GM21723 (cell line): ENCODE measurements at regions not wholly inside any gene's neighbourhood (a gene's known extent, or its start where the extent isn't known, plus 50 kb on each side); places are given as distances from the start of the nearest gene placed in this dataset.
"Not testable (repeated sequence)": the region's sequence is repeated elsewhere in the genome, so short reads cannot be mapped to it uniquely, and the experiment has no call there.

Source experiments
- ATAC-seq: cut with Tn5 transposase; IDR thresholded peaks from one replicate; pipeline ENCODE4 v1.9.1; 2021; ENCODE audit warnings: mild to moderate bottlenecking, moderate library complexity; ENCODE audit not compliant: unreplicated experiment

DNA sequence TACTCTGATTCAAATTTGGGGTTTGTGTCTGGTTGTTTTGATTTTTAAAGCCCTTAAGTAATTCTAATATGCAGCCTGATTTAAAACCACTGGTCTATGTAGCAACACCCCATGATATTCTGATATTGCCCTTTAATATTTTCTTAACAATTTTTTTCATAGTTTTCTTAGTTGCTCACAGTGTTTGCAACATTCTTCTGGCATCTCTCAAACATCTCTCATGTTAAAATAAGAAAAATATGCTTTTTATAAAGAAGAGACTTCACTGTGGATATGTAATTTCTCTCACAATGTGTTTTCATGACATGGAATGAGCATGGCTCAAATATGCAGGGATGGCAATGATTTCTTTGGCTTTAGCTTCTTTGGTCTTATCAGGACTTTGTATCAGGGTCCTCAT is 183.7 kb downstream of the TAF11L14 start:
- no peak for ATAC-seq

DNA sequence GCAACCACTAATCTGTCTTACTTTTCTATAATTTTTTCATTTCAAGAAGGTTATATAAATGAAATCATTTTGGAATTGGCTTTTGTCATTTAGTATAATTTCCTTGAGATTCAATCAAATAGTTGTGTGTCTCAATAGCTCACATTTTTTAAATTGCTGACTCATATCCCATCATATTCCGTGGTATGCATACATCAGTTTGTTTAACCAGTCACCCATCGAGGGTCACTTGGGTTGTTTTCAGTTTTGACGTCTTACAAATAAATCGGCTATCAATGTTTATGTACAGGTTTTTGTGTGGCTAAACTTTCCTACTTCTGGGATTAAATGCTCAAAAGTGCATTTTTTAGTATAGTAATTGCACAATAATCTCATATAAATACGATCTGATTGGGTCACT is 185.5 kb downstream of the TAF11L14 start:
- ATAC-seq: no peak

DNA sequence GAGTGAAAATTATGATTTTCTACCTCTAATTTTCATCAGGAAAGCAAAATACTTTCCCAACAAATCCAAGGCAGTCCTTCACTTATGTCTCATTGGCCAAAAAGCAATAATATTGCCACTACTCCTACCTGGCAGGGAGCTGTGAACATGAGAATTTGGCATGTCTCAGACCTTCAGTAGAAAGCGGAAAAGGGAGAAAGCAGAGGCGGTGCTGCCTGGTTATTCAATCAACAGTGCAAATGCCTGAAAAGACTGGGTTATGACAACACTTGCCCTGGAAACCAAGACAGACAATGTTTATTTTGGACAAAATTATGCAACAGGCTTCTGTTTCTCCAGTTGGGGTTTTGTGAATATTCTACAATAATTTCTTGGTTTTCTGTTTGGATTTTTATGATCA is 194.4 kb downstream of the TAF11L14 start:
- ATAC-seq: no peak

DNA sequence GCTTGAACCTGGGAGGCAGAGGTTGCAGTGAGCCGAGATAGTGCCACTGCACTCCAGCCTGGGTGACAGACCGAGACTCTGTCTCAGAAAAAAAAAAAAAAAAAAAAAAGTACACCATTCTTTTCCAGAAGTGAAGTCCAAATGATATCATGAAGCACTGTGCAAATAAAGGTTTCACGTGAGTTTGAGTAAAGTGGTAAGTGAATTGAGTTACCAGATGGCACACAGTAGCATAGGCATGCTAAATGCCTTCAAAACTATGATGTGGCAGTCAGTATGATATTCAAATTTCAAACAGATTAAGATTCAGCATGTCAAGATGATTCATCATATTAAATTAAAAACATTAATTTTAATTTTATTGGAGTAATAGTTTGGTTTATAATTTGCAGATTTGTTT is 195.2 kb downstream of the TAF11L14 start:
- ATAC-seq: no peak

DNA sequence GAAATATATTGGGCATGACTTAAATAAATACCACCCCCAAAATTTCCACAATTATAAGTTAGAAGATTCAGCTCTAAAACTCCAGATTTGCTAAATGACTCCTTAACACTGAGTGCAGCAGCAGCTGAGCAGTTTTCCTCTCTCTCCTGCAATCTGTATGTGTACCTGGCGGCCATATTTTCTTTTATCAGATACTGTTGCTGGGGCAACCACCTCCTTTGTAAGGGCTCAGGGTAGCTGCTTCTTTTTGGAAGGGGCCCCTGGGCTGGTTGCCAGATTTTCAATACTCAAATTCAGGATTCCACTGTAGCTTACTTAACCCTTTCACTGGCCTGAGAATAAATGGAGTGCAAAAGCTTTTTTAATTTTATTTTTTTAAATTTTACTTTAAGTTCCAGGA is 197.0 kb downstream of the TAF11L14 start:
- no peak for ATAC-seq

DNA sequence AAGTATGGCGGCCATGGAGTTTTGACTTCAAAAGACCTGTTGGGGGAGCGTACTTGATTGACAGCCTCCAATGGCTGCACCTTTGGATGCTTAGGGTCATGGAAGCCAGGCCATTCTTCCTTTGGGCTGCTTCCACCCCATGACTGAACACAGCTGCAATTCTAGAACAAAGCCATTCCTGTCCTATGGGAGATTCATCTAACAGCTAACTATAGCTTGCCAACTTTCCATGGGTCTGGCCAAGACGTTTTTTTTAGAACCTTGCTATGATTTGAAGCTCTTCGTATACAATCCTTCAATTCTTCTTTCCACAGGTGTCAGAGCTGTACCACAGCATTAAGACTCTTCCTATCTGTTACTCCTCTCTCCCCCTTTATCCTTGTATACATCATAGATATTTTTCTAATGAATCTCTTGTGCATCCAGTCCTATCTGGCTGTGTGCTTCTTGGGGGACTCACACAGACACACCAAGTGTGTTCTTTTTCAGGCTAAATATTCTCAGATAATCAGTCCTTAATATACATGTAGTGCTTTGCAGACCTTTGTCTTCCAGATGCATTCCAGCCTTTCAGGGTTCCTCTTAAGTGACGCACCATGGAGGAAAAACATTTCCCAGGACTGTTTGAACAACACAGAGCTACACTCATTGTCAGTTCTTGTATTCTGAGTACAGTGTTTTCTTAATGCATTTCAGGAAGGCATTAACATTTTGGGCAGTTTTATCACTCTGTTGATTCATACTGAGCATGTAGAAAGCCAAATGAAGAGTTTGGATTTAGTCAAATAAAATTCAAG is 198.9 kb downstream of the TAF11L14 start:
- no peak for ATAC-seq

DNA sequence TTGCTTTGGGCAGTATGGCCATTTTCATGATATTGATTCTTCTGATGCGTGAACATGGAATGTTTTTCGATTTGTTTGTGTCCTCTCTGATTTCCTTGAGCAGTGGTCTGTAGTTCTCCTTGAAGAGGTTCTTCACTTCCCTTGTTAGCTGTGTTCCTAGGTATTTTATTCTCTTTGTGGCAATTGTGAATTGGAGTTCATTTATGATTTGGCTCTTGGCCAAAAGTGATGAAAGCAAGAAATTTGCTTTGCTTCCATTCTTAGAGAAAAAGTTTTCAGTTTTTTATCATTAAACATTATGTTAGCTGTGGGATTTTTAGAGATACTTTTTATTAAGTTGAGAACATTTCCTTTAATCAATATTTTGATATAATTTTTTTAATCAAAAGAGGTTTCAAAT is 203.5 kb downstream of the TAF11L14 start:
- ATAC-seq: no peak

DNA sequence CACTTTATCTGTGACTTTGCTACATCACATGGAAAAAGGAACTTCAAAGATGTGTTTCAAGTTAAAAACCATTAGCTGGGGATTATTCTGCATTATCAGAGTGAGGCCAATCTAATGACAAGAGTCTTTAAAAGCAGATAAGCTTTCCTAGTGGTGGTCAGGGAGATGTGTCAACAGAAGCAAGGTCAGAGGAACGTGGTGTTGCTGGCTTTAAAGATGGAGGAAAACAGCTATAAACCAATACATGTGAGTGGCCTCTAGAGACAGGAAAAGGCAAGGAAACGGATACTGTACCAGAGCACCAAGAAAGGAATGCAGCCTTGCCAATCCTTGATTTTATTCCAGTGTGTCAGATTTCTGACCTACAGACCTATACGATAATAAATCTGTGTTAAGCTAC is 204.2 kb downstream of the TAF11L14 start:
- no peak for ATAC-seq

DNA sequence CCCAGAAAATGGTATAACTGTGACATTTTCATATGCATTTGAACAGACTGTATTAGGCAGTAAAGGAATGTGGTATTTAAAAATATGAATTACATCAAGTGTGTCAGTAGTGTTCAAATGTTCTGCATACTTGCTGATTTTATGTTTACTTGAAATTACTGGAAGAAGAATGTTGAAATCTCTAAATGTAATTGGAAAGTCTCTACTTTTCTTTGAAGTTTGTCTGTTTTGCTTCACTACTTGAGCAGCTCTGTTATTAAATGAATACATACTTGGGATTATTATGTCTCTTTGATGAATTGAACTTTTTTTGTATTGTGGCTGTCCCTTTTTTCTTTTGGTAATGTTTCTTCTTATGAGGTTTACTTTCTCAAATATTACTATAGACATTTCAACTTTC is 205.6 kb downstream of the TAF11L14 start:
- ATAC-seq: no peak

DNA sequence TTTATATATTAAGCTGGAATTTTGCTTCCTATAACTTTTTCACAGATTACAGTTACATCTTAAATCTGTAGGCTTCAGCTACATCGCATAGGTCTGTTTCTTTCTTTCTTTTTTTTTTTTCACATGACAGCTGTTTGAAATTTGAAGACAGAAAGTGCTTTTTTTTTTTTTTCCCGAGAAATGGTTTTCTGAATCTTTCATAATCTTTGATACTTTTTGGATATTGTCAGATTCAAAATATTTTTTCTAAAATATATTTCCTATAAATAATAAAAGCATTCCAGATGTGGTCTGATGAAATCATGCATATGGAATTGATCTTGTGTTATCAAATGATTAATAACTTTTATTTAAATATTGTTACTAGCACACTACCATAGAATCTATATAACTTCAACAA is 212.2 kb downstream of the TAF11L14 start:
- ATAC-seq: no peak

DNA sequence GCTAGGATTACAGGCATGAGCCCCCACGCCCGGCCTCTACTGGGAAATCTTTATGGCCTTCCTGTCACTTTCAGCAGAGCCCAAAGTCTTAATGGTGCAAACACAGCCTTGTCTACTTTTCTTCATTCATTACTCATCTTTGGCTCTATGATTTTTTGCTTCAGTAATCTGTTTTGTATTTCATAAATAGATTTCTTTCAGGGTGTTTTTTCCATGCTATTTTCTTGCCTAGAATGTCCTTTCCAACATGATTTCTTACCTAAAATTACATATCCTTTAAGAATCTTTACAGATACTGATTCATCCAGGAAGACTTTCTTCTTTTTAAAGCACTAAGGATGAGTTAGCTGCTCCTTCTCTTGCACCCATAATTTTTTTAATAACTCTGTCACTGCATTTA is 213.0 kb downstream of the TAF11L14 start:
- no peak for ATAC-seq

DNA sequence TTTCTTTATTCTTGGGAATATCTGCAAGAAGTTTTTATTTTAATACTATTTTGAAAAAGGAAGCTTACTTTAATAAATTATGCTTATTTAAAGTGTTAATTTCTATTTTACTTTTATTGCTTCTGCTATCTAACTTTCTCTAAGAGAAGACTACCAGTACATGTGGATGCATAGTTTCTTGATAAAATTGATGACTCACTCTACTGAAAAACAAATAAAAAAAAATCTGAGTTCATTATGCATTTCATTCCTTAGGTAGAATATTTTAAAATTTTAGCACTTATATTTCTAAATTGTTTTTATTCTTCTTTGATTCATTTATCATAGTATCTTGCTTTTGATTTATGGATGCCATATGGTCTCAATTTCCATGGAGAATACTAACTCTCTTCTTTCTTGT is 217.9 kb downstream of the TAF11L14 start:
- ATAC-seq: no peak

DNA sequence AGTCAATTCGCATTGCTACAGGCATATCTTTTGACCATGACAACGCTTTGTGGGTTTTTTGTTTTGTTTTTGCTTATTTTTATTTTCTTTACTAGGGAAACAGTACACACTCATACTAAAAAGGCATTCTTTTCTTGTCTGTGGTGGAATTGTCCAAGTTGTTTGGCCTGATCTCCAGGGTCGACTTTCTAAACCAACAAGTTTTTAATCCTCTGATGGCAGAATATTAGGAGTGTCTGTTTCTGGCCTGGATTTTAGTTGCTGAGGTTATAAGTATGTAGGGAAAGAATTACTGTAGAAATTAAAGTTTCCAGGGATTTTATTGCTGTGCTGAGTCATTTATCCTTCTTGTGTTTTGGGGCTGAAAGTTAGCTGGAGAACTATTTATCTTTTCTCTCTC is 218.5 kb downstream of the TAF11L14 start:
- ATAC-seq: no peak

DNA sequence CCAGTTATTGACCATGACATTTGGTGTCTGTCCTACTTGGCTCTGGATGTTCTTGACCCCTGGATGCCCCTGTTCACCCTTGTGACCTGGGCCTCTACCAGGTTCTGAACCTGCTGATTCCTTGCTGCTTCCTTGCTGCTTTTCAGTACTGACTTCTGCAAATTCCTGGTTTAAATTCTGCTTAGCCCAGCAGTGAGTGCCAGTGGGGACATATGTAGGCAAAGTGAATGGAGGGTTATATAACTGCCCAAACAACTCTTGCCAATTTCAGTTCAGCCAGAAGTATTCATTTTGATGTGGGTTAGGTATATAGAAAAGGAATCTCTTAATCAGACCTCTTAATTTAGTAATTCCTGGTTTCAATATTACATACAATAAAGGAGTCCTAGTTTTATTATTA is 220.6 kb downstream of the TAF11L14 start:
- no peak for ATAC-seq

DNA sequence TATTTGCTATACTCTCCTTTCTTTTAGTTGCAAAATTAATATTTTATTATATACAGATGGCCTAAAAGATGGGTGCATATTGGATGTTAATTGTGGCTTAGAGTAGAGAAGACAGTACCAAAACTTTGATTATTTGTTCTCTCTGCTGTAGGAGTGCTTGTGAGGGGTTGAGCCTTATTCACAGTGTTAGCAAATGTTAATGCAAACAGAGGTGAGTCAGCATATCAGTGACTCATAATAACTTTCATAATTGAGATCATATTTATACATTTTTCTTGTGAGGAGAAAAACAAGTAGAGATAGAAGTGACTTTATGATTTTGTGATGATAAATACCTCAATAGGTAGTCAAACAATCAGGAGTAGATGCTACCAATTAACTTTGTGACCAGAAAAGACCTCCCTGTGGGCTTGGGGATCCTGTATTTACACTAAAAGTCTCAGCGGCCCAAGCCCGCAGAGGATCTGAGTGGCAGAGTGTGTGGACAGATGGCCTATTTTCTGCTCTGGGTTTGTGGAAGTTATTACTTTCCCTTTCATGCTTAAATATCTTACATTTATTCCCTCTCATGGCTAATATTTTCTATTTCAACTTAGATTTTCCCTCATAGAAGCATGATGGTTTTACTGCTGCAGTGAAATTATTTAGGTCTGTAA is 226.5 kb downstream of the TAF11L14 start:
- ATAC-seq: no peak

DNA sequence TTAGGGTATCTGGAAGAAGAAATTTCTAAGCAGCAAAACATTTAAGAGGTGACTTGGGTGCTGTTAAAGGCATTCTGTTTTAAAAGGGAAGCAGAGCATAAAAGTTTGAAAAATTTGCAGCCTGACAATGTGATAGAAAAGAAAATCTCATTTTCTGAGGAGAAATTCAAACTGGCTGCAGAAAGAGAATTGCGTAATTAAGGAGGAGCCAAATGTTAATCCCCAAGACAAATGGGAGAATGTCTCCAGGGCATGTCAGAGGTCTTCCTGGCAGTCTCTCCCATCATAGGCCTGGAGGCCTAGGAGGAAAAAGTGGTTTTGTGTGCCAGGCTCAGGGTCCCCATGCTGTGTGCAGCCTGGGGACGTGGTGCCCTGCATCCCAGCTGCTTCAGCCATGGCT is 230.6 kb downstream of the TAF11L14 start:
- not testable (repeated sequence) for ATAC-seq

DNA sequence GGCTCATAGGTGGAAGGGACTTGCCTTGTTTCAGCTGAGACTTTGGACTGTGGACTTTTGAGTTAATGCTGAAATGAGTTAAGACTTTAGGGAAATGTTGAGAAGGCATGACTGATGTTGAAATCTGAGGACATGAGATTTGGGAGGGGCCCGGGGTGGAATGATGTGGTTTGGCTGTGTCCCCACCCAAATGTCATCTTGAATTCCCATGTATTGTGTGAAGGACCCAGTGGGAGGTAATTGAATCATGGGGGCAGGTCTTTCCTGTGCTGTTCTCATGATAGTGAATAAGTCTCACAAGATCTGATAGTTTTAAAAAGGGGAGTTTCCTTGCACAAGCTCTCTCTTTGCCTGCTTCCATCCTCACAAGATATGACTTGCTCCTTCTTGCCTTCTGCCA is 231.7 kb downstream of the TAF11L14 start:
- not testable (repeated sequence) for ATAC-seq

DNA sequence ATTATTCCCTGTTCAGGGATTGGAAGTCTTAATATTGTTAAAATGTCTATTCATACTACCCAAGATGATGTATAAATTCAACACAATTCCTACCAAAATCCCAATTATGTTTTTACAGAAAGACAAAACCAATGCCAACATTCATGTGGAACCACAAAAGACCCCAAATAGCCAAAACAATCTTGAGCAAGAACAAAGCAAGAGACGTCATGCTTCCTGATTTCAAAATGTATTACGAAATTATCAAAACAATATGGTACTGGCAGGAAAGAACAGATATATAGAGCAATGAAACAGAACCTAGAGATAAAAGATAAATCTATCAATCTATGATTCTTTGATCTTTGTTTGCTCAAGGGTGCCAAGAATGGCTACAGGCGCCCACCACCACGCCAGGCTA is 237.9 kb downstream of the TAF11L14 start:
- no peak for ATAC-seq

DNA sequence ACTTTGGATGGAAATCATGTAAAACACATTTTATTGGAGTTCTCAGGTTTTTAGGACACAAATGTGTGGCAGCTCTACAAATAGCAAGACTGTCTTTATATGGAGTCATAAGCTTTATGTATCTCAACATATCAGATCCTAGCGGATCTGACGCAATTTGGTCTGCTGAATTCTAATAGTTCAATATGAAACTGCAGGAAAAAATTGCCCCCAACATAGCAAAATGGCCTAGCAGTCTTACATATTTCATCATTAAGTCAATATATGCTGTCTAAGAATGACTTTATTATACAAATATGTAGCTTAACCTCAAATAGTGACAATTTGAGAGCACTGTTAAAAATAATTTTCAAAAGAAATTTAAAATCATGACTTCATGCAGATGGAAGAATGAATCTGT is 244.3 kb downstream of the TAF11L14 start:
- no peak for ATAC-seq

DNA sequence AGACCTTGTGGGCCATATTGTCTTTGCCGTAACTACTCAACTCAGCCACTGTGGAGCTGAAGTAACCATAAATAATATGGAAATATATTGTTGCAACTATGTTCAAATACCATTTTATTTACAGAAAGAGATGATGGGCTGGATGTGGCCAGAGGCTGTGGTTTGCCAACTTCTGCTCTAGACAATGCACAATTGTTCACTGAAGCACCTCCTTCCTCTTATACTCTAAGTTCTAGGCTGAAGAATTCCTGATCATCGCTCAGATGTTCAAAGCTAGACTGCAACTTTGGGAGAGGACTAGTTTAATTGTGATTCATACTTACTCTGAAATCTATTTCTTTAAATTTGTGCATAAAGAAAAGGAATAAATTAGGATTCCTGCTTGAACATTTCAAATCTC is 245.0 kb downstream of the TAF11L14 start:
- no peak for ATAC-seq

DNA sequence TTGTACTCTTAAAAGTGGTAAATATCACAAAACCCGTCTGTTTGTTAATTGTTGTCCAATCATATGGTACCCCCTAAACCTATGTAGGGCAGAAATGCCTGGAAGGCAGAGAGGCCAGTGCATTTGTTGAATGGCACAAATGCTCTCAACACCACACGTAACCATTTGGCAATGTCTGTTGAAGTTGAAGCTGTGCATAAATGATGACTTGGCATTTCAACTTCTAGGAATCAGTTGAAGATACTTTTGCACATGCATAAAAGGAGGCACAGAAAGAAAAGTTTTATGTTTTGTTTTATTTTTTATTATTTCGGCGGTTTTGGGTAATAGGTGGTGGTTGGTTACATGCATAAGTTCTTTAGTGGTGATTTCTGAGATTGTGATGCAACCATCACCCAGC is 246.6 kb downstream of the TAF11L14 start:
- no peak for ATAC-seq

DNA sequence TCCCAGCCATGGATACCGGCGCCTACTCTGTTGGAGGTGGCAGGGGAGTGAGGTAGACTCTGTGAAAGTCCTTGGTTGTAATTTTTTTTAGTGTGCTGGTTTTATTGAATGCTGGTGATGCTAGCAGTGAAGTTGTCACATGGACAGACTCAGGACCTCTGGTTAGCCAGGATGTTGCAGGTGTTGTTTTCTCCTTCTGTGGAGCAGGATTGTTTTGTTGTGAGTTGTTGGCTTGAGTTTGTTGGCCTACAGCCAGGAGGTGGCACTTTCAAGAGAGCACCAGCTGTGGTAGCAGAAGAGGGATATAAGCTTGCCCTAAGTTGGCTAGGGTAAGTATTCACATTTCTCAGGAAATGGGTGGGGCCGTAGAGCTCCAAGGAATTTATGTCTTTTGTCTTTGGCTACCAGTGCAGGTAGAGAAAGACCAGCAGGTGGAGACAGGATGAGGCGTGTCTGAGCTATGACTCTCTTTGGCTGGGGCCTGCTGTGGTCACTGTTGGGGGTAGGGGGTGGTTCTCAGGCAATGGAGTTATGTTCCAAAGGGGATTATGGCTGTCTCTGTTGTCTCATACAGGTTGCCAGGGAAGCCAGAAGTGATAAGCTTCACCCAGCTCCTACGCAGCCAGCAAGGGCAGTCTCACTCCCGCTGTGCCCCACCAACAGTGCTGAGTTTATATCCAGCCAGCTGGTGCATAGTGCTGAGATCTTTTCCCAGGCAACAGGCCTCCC is 248.7 kb downstream of the TAF11L14 start:
- no peak for ATAC-seq
